NCI-H460 (cell line): ENCODE measurements at regions not wholly inside any gene's neighbourhood (a gene's known extent, or its start where the extent isn't known, plus 50 kb on each side); places are given as distances from the start of the nearest gene placed in this dataset.

Experiments used
- DNase-seq: peaks from one replicate; pipeline ENCODE4 v3.0.0-alpha.2; 2016; ENCODE audit warnings: low read depth; ENCODE audit errors: extremely low read depth

- DNase-seq: no peak
These were observed 524.8 kb downstream of the PRR16 start for GRCh38 chr5:120988941-120989340.

- DNase-seq: no peak
These were observed 527.5 kb downstream of the PRR16 start for GRCh38 chr5:120991569-120991968.

GRCh38 chr5:120994112-120994511 is 530.0 kb downstream of the PRR16 start:
- no peak for DNase-seq

- no peak for DNase-seq
These were observed 535.5 kb downstream of the PRR16 start for GRCh38 chr5:120999550-120999949.

GRCh38 chr5:121006217-121006616 is 542.1 kb downstream of the PRR16 start:
- DNase-seq: no peak

GRCh38 chr5:121008041-121008440 is 543.9 kb downstream of the PRR16 start:
- DNase-seq: no peak

GRCh38 chr5:121009058-121009457 is 545.0 kb downstream of the PRR16 start:
- no peak for DNase-seq

GRCh38 chr5:121018004-121018403 is 553.9 kb downstream of the PRR16 start:
- no peak for DNase-seq

- DNase-seq: no peak
These were observed 555.0 kb downstream of the PRR16 start for GRCh38 chr5:121019106-121019505.

GRCh38 chr5:121019734-121020133 is 555.6 kb downstream of the PRR16 start:
- DNase-seq: no peak

- no peak for DNase-seq
These were observed 557.6 kb downstream of the PRR16 start for GRCh38 chr5:121021681-121022080.

GRCh38 chr5:121024416-121025311 is 560.6 kb downstream of the PRR16 start:
- DNase-seq: no peak

GRCh38 chr5:121025671-121026070 is 561.6 kb downstream of the PRR16 start:
- DNase-seq: no peak

GRCh38 chr5:121027636-121028035 is 563.5 kb downstream of the PRR16 start:
- DNase-seq: no peak

- DNase-seq: no peak
These were observed 565.6 kb downstream of the PRR16 start for GRCh38 chr5:121029536-121030245.

GRCh38 chr5:121031491-121031890 is 567.4 kb downstream of the PRR16 start:
- DNase-seq: no peak

GRCh38 chr5:121033334-121033733 is 569.2 kb downstream of the PRR16 start:
- no peak for DNase-seq

- no peak for DNase-seq
These were observed 574.3 kb downstream of the PRR16 start for GRCh38 chr5:121038438-121038837.

- no peak for DNase-seq
These were observed 585.9 kb downstream of the PRR16 start for GRCh38 chr5:121049971-121050370.

- DNase-seq: no peak
These were observed 589.2 kb downstream of the PRR16 start for GRCh38 chr5:121053055-121053985.

- no peak for DNase-seq
These were observed 591.5 kb downstream of the PRR16 start for GRCh38 chr5:121055586-121055985.
